Ovary (tissue), 3 donors: ENCODE measurements at regions not wholly inside any gene's neighbourhood (a gene's known extent, or its start where the extent isn't known, plus 50 kb on each side); places are given as distances from the start of the nearest gene placed in this dataset.

ENCODE experiments used
- EP300 ChIP-seq: sonication (generic); formaldehyde crosslinking; IDR thresholded peaks from one replicate; pipeline ENCODE4 v1.6.1; 2017; ENCODE audit warnings: antibody characterized with exemption
- POLR2A ChIP-seq: fragments of 450-650 bp; IDR thresholded peaks from one replicate; pipeline ENCODE4 v1.6.1; 2017; ENCODE audit warnings: antibody characterized with exemption, mild to moderate bottlenecking, moderate library complexity
- TF ChIP-seq, protein P1 (sequence below), 3 donors: fragments of 450-650 bp in 2 of 3; fragments of 200-600 bp in 1 of 3; IDR thresholded peaks; one replicate each; pipeline versions ENCODE4 v1.5.1 to v1.8.0; 2016 to 2022; ENCODE audit warnings: antibody characterized with exemption in 3 of 3, mild to moderate bottlenecking in 1 of 3
- donor health status: DM: no; HTN: no; CAD: no.

GRCh38 chr2:142542431-142542910 is 335.0 kb upstream of the KYNU start:
- TF ChIP-seq, protein P1, sequence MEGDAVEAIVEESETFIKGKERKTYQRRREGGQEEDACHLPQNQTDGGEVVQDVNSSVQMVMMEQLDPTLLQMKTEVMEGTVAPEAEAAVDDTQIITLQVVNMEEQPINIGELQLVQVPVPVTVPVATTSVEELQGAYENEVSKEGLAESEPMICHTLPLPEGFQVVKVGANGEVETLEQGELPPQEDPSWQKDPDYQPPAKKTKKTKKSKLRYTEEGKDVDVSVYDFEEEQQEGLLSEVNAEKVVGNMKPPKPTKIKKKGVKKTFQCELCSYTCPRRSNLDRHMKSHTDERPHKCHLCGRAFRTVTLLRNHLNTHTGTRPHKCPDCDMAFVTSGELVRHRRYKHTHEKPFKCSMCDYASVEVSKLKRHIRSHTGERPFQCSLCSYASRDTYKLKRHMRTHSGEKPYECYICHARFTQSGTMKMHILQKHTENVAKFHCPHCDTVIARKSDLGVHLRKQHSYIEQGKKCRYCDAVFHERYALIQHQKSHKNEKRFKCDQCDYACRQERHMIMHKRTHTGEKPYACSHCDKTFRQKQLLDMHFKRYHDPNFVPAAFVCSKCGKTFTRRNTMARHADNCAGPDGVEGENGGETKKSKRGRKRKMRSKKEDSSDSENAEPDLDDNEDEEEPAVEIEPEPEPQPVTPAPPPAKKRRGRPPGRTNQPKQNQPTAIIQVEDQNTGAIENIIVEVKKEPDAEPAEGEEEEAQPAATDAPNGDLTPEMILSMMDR (IDR thresholded peaks at IDR 0.05) = no peak
- TF ChIP-seq POLR2A = no peak
- TF ChIP-seq EP300 = no peak
